HG03442 (cell line): ENCODE measurements at regions not wholly inside any gene's neighbourhood (a gene's known extent, or its start where the extent isn't known, plus 50 kb on each side); places are given as distances from the start of the nearest gene placed in this dataset.

Source experiments
- ATAC-seq: cut with Tn5 transposase; IDR thresholded peaks from one replicate; pipeline ENCODE4 v1.9.1; 2021; ENCODE audit warnings: mild to moderate bottlenecking, moderate library complexity; ENCODE audit not compliant: unreplicated experiment

- ATAC-seq = no peak
Measured at GRCh38 chr21:27268290-27268689, 301.4 kb upstream of the ADAMTS5 start.

GRCh38 chr21:27265949-27266348 is 299.1 kb upstream of the ADAMTS5 start:
- ATAC-seq = no peak

- no peak for ATAC-seq
Measured at GRCh38 chr21:27265492-27265891, 298.6 kb upstream of the ADAMTS5 start.

- ATAC-seq = no peak
Measured at GRCh38 chr21:27261676-27262075, 294.8 kb upstream of the ADAMTS5 start.

- no peak for ATAC-seq
Measured at GRCh38 chr21:27260728-27261127, 293.8 kb upstream of the ADAMTS5 start.

- no peak for ATAC-seq
Measured at GRCh38 chr21:27258742-27259448, 292.0 kb upstream of the ADAMTS5 start.

- no peak for ATAC-seq
Measured at GRCh38 chr21:27257908-27258556, 291.1 kb upstream of the ADAMTS5 start.

- ATAC-seq = no peak
Measured at GRCh38 chr21:27257226-27257625, 290.3 kb upstream of the ADAMTS5 start.

GRCh38 chr21:27251752-27252151 is 284.9 kb upstream of the ADAMTS5 start:
- no peak for ATAC-seq

GRCh38 chr21:27250366-27250765 is 283.5 kb upstream of the ADAMTS5 start:
- ATAC-seq = no peak

GRCh38 chr21:27248814-27249213 is 281.9 kb upstream of the ADAMTS5 start:
- ATAC-seq = no peak

GRCh38 chr21:27246741-27247140 is 279.9 kb upstream of the ADAMTS5 start:
- ATAC-seq = no peak

GRCh38 chr21:27244776-27245175 is 277.9 kb upstream of the ADAMTS5 start:
- ATAC-seq = no peak

- ATAC-seq = no peak
Measured at GRCh38 chr21:27244352-27244751, 277.5 kb upstream of the ADAMTS5 start.

GRCh38 chr21:27240839-27241238 is 274.0 kb upstream of the ADAMTS5 start:
- ATAC-seq = no peak

GRCh38 chr21:27233514-27234115 is 266.7 kb upstream of the ADAMTS5 start:
- no peak for ATAC-seq

GRCh38 chr21:27225940-27226339 is 259.1 kb upstream of the ADAMTS5 start:
- ATAC-seq = no peak

- ATAC-seq = no peak
Measured at GRCh38 chr21:27225151-27225550, 258.3 kb upstream of the ADAMTS5 start.

- ATAC-seq = no peak
Measured at GRCh38 chr21:27224169-27224568, 257.3 kb upstream of the ADAMTS5 start.

GRCh38 chr21:27221077-27221476 is 254.2 kb upstream of the ADAMTS5 start:
- ATAC-seq = no peak

- ATAC-seq = no peak
Measured at GRCh38 chr21:27220416-27220815, 253.5 kb upstream of the ADAMTS5 start.

- no peak for ATAC-seq
Measured at GRCh38 chr21:27219068-27219467, 252.2 kb upstream of the ADAMTS5 start.
